Esophagus squamous epithelium (tissue), 5 donors: ENCODE measurements at regions not wholly inside any gene's neighbourhood (a gene's known extent, or its start where the extent isn't known, plus 50 kb on each side); places are given as distances from the start of the nearest gene placed in this dataset.

Source experiments
- DNase-seq: peaks from one replicate; lab custom pipeline; 2025; lab: John Stamatoyannopoulos, UW
- H3K27ac ChIP-seq, 4 donors: fragments of 200-600 bp; sonication (generic); one replicate each; pipeline ENCODE4 v1.5.1; 2016 to 2019; ENCODE audit warnings: mild to moderate bottlenecking in 1 of 4
- H3K27me3 ChIP-seq, 4 donors: fragments of 200-600 bp; sonication (generic); 1 replicate in 3 of 4; 2 replicates in 1 of 4; pipeline versions ENCODE4 v1.5.1 to v1.6.0; 2017 to 2021; ENCODE audit warnings: antibody characterized with exemption in 1 of 4
- H3K36me3 ChIP-seq, 3 donors: fragments of 200-600 bp; sonication (generic); one replicate each; pipeline ENCODE4 v1.5.1; 2016 to 2019
- H3K4me1 ChIP-seq, 3 donors: fragments of 200-600 bp; sonication (generic); one replicate each; pipeline ENCODE4 v1.5.1; 2017 to 2019
- H3K4me3 ChIP-seq, 4 donors: fragments of 200-600 bp; sonication (generic); 1 replicate in 3 of 4; 2 replicates in 1 of 4; pipeline ENCODE4 v1.5.1; 2016 to 2019; ENCODE audit warnings: mild to moderate bottlenecking in 2 of 4, moderate library complexity in 1 of 4
- H3K9me3 ChIP-seq, 3 donors: fragments of 200-600 bp; sonication (generic); one replicate each; pipeline ENCODE4 v1.5.1; 2016 to 2019
- POLR2A ChIP-seq, 4 donors: fragments of 450-650 bp; IDR thresholded peaks; one replicate each; pipeline ENCODE4 v1.6.1; 2017; ENCODE audit warnings: antibody characterized with exemption in 4 of 4, mild to moderate bottlenecking in 4 of 4, moderate library complexity in 3 of 4
- WGBS, 2 donors: methylation state at CpG; one replicate each; pipeline ENCODE4 v1.1.5; 2018; 5-methylcytosine and 5-hydroxymethylcytosine counted together
- intact Hi-C: fragments of 100-400 bp; cut with DNase I; formaldehyde crosslinking; loops from one replicate; pipeline ENCODE4 v1.15.0; 2022
- TF ChIP-seq, protein P1 (sequence below), 6 experiments: fragments of 450-650 bp in 4 of 6; fragments of 200-600 bp in 2 of 6; sonication (generic) in 2 of 6; IDR thresholded peaks; one replicate each; pipeline ENCODE4 v1.5.1; 2016 to 2019; ENCODE audit warnings: antibody characterized with exemption in 6 of 6, mild to moderate bottlenecking in 4 of 6, moderate library complexity in 4 of 6
- donor health status: DM: yes; HTN: yes; CAD: no.

DNA sequence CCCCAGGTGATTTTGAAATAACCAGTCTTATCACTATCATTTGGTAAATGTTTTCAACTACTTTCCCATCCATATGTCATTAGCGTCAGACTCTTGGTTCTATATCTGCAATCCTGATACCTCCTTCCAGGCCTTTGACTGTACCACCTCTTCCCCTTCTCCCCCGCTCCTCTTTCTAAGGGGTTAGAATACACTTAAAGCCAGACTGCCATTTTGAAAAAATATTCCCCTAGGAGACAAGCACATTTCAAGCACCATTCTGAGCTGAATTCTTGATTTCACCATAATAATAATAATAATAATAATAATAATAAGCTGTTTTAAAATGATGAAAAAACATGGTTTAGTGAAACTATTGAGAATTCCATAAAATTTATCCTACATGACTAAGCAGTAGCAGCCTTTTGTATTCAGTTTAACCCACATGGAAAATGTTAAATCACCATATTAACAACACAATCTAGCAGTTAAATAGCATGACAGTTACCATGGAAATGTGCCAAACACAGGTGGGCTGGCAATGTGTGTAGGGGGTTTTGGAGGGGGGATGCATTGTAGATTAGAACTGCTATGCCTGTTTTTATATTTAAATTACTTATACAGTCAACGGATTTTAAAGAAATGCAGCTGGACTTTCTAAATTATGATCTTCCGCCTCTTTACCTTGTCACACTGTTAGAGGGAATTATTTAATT is 480.2 kb upstream of the DEPDC1 start:
- Histone ChIP-seq H3K4me3 (no peak overlapping the region), H3K27ac (no peak overlapping the region), H3K27me3 (no peaks in the 10 kb centered on the region), H3K9me3 (no peaks in the 10 kb centered on the region), H3K36me3 (no peaks in the 10 kb centered on the region), H3K4me1 (no peaks in the 10 kb centered on the region)
- no peak for DNase-seq
- intact Hi-C loops = no loop called here
- no peak for TF ChIP-seq POLR2A (IDR thresholded peaks at IDR 0.05)
- TF ChIP-seq, protein P1, sequence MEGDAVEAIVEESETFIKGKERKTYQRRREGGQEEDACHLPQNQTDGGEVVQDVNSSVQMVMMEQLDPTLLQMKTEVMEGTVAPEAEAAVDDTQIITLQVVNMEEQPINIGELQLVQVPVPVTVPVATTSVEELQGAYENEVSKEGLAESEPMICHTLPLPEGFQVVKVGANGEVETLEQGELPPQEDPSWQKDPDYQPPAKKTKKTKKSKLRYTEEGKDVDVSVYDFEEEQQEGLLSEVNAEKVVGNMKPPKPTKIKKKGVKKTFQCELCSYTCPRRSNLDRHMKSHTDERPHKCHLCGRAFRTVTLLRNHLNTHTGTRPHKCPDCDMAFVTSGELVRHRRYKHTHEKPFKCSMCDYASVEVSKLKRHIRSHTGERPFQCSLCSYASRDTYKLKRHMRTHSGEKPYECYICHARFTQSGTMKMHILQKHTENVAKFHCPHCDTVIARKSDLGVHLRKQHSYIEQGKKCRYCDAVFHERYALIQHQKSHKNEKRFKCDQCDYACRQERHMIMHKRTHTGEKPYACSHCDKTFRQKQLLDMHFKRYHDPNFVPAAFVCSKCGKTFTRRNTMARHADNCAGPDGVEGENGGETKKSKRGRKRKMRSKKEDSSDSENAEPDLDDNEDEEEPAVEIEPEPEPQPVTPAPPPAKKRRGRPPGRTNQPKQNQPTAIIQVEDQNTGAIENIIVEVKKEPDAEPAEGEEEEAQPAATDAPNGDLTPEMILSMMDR (IDR thresholded peaks at IDR 0.05) = no peak
- 83 to 92% methylated on average over 4 of the region's 4 CpGs for WGBS, 2 donors

GRCh38 chr1:68979891-68980290 is 483.0 kb upstream of the DEPDC1 start:
- H3K27ac ChIP-seq = no peak overlapping the region
- no peaks in the 10 kb centered on the region for H3K4me1 ChIP-seq
- 90 to 91% methylated on average over 1 of the region's 1 CpG for WGBS, 2 donors
- TF ChIP-seq, protein P1 (IDR thresholded peaks at IDR 0.05) = no peak
- no peak for TF ChIP-seq POLR2A (IDR thresholded peaks at IDR 0.05)
- intact Hi-C loops = no loop called here
- no peaks in the 10 kb centered on the region for H3K9me3 ChIP-seq
- DNase-seq = no peak
- H3K27me3 ChIP-seq = no peaks in the 10 kb centered on the region
- no peak overlapping the region for H3K4me3 ChIP-seq
- H3K36me3 ChIP-seq = no peaks in the 10 kb centered on the region

DNA sequence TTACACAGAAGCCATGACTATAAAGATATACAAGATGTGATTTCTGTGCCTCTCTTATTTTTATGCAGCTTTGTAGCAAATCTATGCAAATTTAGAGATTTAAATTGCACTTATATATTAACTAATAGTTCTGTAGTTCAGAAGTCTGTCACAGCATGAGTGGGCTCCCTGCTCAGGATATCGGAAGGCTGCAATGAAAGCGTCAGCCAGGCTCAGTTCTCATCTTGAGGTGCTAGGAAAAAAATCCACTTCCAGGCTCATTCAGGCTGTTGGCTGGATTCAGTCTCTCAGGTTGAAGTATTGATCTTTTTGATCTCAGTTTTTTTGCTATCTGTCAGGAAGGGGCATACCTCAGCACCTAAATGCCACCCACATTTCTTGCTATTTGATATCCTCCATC is 487.4 kb upstream of the DEPDC1 start:
- Histone ChIP-seq H3K4me3 (no peak overlapping the region), H3K27me3 (no peaks in the 10 kb centered on the region), H3K4me1 (no peaks in the 10 kb centered on the region), H3K36me3 (no peaks in the 10 kb centered on the region), H3K9me3 (no peaks in the 10 kb centered on the region), H3K27ac (no peak overlapping the region)
- intact Hi-C loops = no loop called here
- WGBS, 2 donors = 86 to 100% methylated on average over 2 of the region's 2 CpGs
- TF ChIP-seq, protein P1 (IDR thresholded peaks at IDR 0.05) = no peak
- no peak for TF ChIP-seq POLR2A (IDR thresholded peaks at IDR 0.05)
- no peak for DNase-seq

- 72 to 89% methylated on average over 4 of the region's 4 CpGs for WGBS, 2 donors
- Histone ChIP-seq H3K9me3 (no peaks in the 10 kb centered on the region), H3K4me3 (no peak overlapping the region), H3K4me1 (no peaks in the 10 kb centered on the region), H3K27me3 (no peaks in the 10 kb centered on the region), H3K36me3 (no peaks in the 10 kb centered on the region), H3K27ac (no peak overlapping the region)
- no peak for TF ChIP-seq POLR2A (IDR thresholded peaks at IDR 0.05)
- TF ChIP-seq, protein P1 (IDR thresholded peaks at IDR 0.05) = no peak
- no peak for DNase-seq
- intact Hi-C loops = no loop called here
These were observed 497.2 kb upstream of the DEPDC1 start for GRCh38 chr1:68994096-68994495.

GRCh38 chr1:69016468-69016867 is 519.6 kb upstream of the DEPDC1 start:
- H3K9me3 ChIP-seq = no peaks in the 10 kb centered on the region
- DNase-seq = no peak
- no peaks in the 10 kb centered on the region for H3K27me3 ChIP-seq
- H3K4me3 ChIP-seq = no peak overlapping the region
- H3K36me3 ChIP-seq = no peaks in the 10 kb centered on the region
- TF ChIP-seq, protein P1 (IDR thresholded peaks at IDR 0.05) = peak in 2 of 6 experiments; percentile 26 to 38
- TF ChIP-seq POLR2A (IDR thresholded peaks at IDR 0.05) = no peak
- intact Hi-C loops = no loop called here
- H3K27ac ChIP-seq = no peak overlapping the region
- no peaks in the 10 kb centered on the region for H3K4me1 ChIP-seq
